Left lung (tissue), 4 donors: ENCODE measurements at regions not wholly inside any gene's neighbourhood (a gene's known extent, or its start where the extent isn't known, plus 50 kb on each side); places are given as distances from the start of the nearest gene placed in this dataset.

Experiments
- ATAC-seq: fragments of 200-7000 bp; cut with Tn5 transposase; one replicate; pipeline ENCODE4 v1.9.1; 2020; ENCODE audit warnings: moderate library complexity
- DNase-seq, 4 donors: peaks; one replicate each; pipeline ENCODE4 v3.0.0-alpha.2; 2013 to 2020
- H3K27ac ChIP-seq, 2 donors: fragments of 200-600 bp; sonication (generic) in 1 of 2; one replicate each; pipeline versions ENCODE4 v1.5.0 to v1.8.0; 2020 to 2021
- H3K27me3 ChIP-seq, 2 donors: fragments of 200-600 bp; sonication (generic) in 1 of 2; one replicate each; pipeline versions ENCODE4 v1.5.0 to v1.8.0; 2020 to 2021
- H3K36me3 ChIP-seq, 2 donors: fragments of 200-600 bp; sonication (generic) in 1 of 2; one replicate each; pipeline versions ENCODE4 v1.5.0 to v1.8.0; 2020 to 2021
- H3K4me1 ChIP-seq, 2 donors: fragments of 200-600 bp; one replicate each; pipeline ENCODE4 v1.8.0; 2021
- H3K4me3 ChIP-seq, 2 donors: fragments of 200-600 bp; sonication (generic) in 1 of 2; one replicate each; pipeline versions ENCODE4 v1.5.0 to v1.8.0; 2020 to 2021; ENCODE audit warnings: mild to moderate bottlenecking in 1 of 2
- H3K9me3 ChIP-seq, 2 donors: fragments of 200-600 bp; sonication (generic) in 1 of 2; one replicate each; pipeline versions ENCODE4 v1.5.0 to v1.8.0; 2020 to 2021
- CTCF ChIP-seq, 2 donors: fragments of 200-600 bp; sonication (generic) in 1 of 2; IDR thresholded peaks; one replicate each; pipeline versions ENCODE4 v1.5.0 to v1.8.0; 2021; ENCODE audit warnings: antibody characterized with exemption in 2 of 2
- intact Hi-C, 2 donors: fragments of 100-400 bp; cut with DNase I; formaldehyde crosslinking; loops; one replicate each; pipeline versions ENCODE4 v1.11.2 to v1.14.2; 2022
- donor health status: DM: no; HTN: yes; CAD: no.
- donor health status: DM: no; HTN: no; CAD: no.

GRCh38 chr11:82546661-82547557, 186.8 kb downstream of the FAM181B start:
- peak in 1 of 4 donors; percentile 19 for DNase-seq
- Histone ChIP-seq H3K27ac (no peak overlapping the region), H3K27me3 (no peaks in the 10 kb centered on the region), H3K9me3 (peaks cover 0 to 7% of the 10 kb centered on the region in 2 donors), H3K4me3 (no peak overlapping the region), H3K36me3 (no peaks in the 10 kb centered on the region), H3K4me1 (no peaks in the 10 kb centered on the region)
- no peak for ATAC-seq
- intact Hi-C loops: no loop called here
- no peak for TF ChIP-seq CTCF (IDR thresholded peaks at IDR 0.05)

- Histone ChIP-seq H3K36me3 (no peaks in the 10 kb centered on the region), H3K27me3 (no peaks in the 10 kb centered on the region), H3K4me1 (no peaks in the 10 kb centered on the region), H3K27ac (no peak overlapping the region), H3K9me3 (no peaks in the 10 kb centered on the region), H3K4me3 (no peak overlapping the region)
- ATAC-seq (no peak), DNase-seq (no peak)
- no peak for TF ChIP-seq CTCF (IDR thresholded peaks at IDR 0.05)
- intact Hi-C loops: no loop called here
These were observed 194.0 kb downstream of the FAM181B start for GRCh38 chr11:82539669-82540068.

GRCh38 chr11:82536706-82537105, 197.0 kb downstream of the FAM181B start:
- Histone ChIP-seq H3K36me3 (no peaks in the 10 kb centered on the region), H3K27me3 (no peaks in the 10 kb centered on the region), H3K4me3 (no peak overlapping the region), H3K27ac (no peak overlapping the region), H3K9me3 (no peaks in the 10 kb centered on the region), H3K4me1 (no peaks in the 10 kb centered on the region)
- ATAC-seq (no peak), DNase-seq (no peak)
- no peak for TF ChIP-seq CTCF (IDR thresholded peaks at IDR 0.05)
- intact Hi-C loops: no loop called here

- no peak for TF ChIP-seq CTCF (IDR thresholded peaks at IDR 0.05)
- no peaks in the 10 kb centered on the region for H3K27me3 ChIP-seq
- ATAC-seq (peak; percentile 44), DNase-seq (no peak)
- intact Hi-C loops: no loop called here
- no peaks in the 10 kb centered on the region for H3K36me3 ChIP-seq
- no peak overlapping the region for H3K27ac ChIP-seq
- no peak overlapping the region for H3K4me3 ChIP-seq
- no peaks in the 10 kb centered on the region for H3K4me1 ChIP-seq
- no peaks in the 10 kb centered on the region for H3K9me3 ChIP-seq
These were observed 199.9 kb downstream of the FAM181B start for GRCh38 chr11:82533628-82534327.

GRCh38 chr11:82529936-82530335, 203.7 kb downstream of the FAM181B start:
- H3K27ac ChIP-seq: no peak overlapping the region
- intact Hi-C loops: no loop called here
- no peaks in the 10 kb centered on the region for H3K36me3 ChIP-seq
- DNase-seq (no peak), ATAC-seq (no peak)
- H3K4me3 ChIP-seq: no peak overlapping the region
- no peak for TF ChIP-seq CTCF (IDR thresholded peaks at IDR 0.05)
- H3K9me3 ChIP-seq: no peaks in the 10 kb centered on the region
- no peaks in the 10 kb centered on the region for H3K27me3 ChIP-seq
- no peaks in the 10 kb centered on the region for H3K4me1 ChIP-seq
